NCI-H2107 treated with DMSO at 0.1 percent for 48 hours (cell line): ENCODE measurements at regions not wholly inside any gene's neighbourhood (a gene's known extent, or its start where the extent isn't known, plus 50 kb on each side); places are given as distances from the start of the nearest gene placed in this dataset.
"Not testable (repeated sequence)": the region's sequence is repeated elsewhere in the genome, so short reads cannot be mapped to it uniquely, and the experiment has no call there.

Source experiments
- DNase-seq: peaks from one replicate; lab custom pipeline; 2025; ENCODE audit not compliant: unreplicated experiment; lab: John Stamatoyannopoulos, UW

- DNase-seq: no peak
Observed at GRCh38 chr12:114815026-114815795, 131.2 kb upstream of the TBX3 start.

GRCh38 chr12:114812858-114813761, 129.1 kb upstream of the TBX3 start:
- DNase-seq: no peak

- DNase-seq: no peak
Observed at GRCh38 chr12:114812384-114812783, 128.4 kb upstream of the TBX3 start.

- no peak for DNase-seq
Observed at GRCh38 chr12:114809097-114809496, 125.1 kb upstream of the TBX3 start.

GRCh38 chr12:114801381-114801780, 117.4 kb upstream of the TBX3 start:
- DNase-seq: not testable (repeated sequence)

GRCh38 chr12:114800566-114800965, 116.6 kb upstream of the TBX3 start:
- not testable (repeated sequence) for DNase-seq

- no peak for DNase-seq
Observed at GRCh38 chr12:114799574-114800487, 115.9 kb upstream of the TBX3 start.

- DNase-seq: no peak
Observed at GRCh38 chr12:114794049-114794558, 110.1 kb upstream of the TBX3 start.

- no peak for DNase-seq
Observed at GRCh38 chr12:114790276-114790675, 106.3 kb upstream of the TBX3 start.

- DNase-seq: no peak
Observed at GRCh38 chr12:114789821-114790220, 105.8 kb upstream of the TBX3 start.

GRCh38 chr12:114789276-114789675, 105.3 kb upstream of the TBX3 start:
- no peak for DNase-seq

- DNase-seq: no peak
Observed at GRCh38 chr12:114784526-114784925, 100.6 kb upstream of the TBX3 start.

GRCh38 chr12:114783089-114783618, 99.2 kb upstream of the TBX3 start:
- DNase-seq: no peak

- DNase-seq: no peak
Observed at GRCh38 chr12:114780746-114781399, 96.9 kb upstream of the TBX3 start.

- no peak for DNase-seq
Observed at GRCh38 chr12:114779647-114780046, 95.7 kb upstream of the TBX3 start.

- DNase-seq: no peak
Observed at GRCh38 chr12:114779186-114779585, 95.2 kb upstream of the TBX3 start.

GRCh38 chr12:114776731-114777442, 92.9 kb upstream of the TBX3 start:
- DNase-seq: no peak

- no peak for DNase-seq
Observed at GRCh38 chr12:114774699-114775098, 90.7 kb upstream of the TBX3 start.

GRCh38 chr12:114774197-114774596, 90.2 kb upstream of the TBX3 start:
- no peak for DNase-seq
